SK-N-SH (cell line): ENCODE measurements at regions not wholly inside any gene's neighbourhood (a gene's known extent, or its start where the extent isn't known, plus 50 kb on each side); places are given as distances from the start of the nearest gene placed in this dataset.

Experiments
- CTCF ChIA-PET: fragments of 300-600, 350-600 bp; formaldehyde crosslinking; extraction: SDS; loops from one replicate; lab custom pipeline; 2021; lab: Yijun Ruan, JAX
- POLR2A ChIA-PET: fragments of 350-600 bp; sonication (Branson Sonifier 250); formaldehyde crosslinking; extraction: SDS; loops from one replicate; lab custom pipeline; 2020; ENCODE audit warnings: antibody characterized with exemption, inconsistent platforms; lab: Yijun Ruan, JAX
- DNase-seq: peaks from one replicate; pipeline ENCODE4 v3.0.0; 2012
- H2AFZ ChIP-seq: fragments of 200-600 bp; sonication (generic); 2 replicates; pipeline ENCODE4 v1.8.1; 2016; ENCODE audit warnings: antibody characterized with exemption, mild to moderate bottlenecking, low read depth
- H3F3A ChIP-seq: fragments of 200-600 bp; sonication (generic); replicated peaks from 2 replicates; pipeline ENCODE3; 2016; ENCODE audit warnings: antibody characterized with exemption, mild to moderate bottlenecking; ENCODE audit not compliant: insufficient read depth
- H3K27ac ChIP-seq, 2 experiments: fragments of 200-500 bp in 1 of 2; fragments of 200-600 bp in 1 of 2; sonication (Bioruptor generic) in 1 of 2; sonication (generic), shearing (Covaris generic) in 1 of 2; 2 replicates each; pipeline versions ENCODE4 v1.5.1 to v1.6.1; 2014 to 2016; ENCODE audit warnings: low read depth in 2 of 2, inconsistent platforms in 1 of 2, low read length in 1 of 2, mild to moderate bottlenecking in 1 of 2, mixed read lengths in 1 of 2
- H3K27me3 ChIP-seq: fragments of 200-600 bp; sonication (generic), shearing (Covaris generic); 2 replicates; pipeline ENCODE4 v1.6.1; 2016; ENCODE audit warnings: mixed run types; ENCODE audit not compliant: insufficient read depth
- H3K36me3 ChIP-seq, 2 experiments: fragments of 200-500 bp in 1 of 2; fragments of 200-600 bp in 1 of 2; sonication (Bioruptor generic) in 1 of 2; sonication (generic) in 1 of 2; replicated peaks in 1 of 2; 2 replicates each; pipeline versions ENCODE3 to v1.5.1; 2014 to 2016; ENCODE audit warnings: low read length in 1 of 2, mild to moderate bottlenecking in 1 of 2; ENCODE audit not compliant: insufficient read depth in 2 of 2, control insufficient read depth in 1 of 2
- H3K4me1 ChIP-seq, 2 experiments: fragments of 200-500 bp in 1 of 2; fragments of 200-600 bp in 1 of 2; sonication (Bioruptor generic) in 1 of 2; sonication (generic), shearing (Covaris generic) in 1 of 2; 2 replicates each; pipeline versions ENCODE4 v1.5.1 to v1.6.1; 2014 to 2016; ENCODE audit warnings: low read depth in 1 of 2, low read length in 1 of 2, mixed run types in 1 of 2; ENCODE audit not compliant: insufficient read depth in 2 of 2, control insufficient read depth in 1 of 2
- H3K4me2 ChIP-seq: fragments of 200-600 bp; sonication (generic), shearing (Covaris generic); 2 replicates; pipeline ENCODE4 v1.6.1; 2017; ENCODE audit warnings: mixed run types
- H3K4me3 ChIP-seq, 2 experiments: fragments of 200-500 bp in 1 of 2; fragments of 200-600 bp in 1 of 2; sonication (Bioruptor generic) in 1 of 2; sonication (generic), shearing (Covaris generic) in 1 of 2; 2 replicates each; pipeline versions ENCODE4 v1.5.1 to v1.8.1; 2014 to 2016; ENCODE audit warnings: low read depth in 2 of 2, inconsistent platforms in 1 of 2, low read length in 1 of 2, mild to moderate bottlenecking in 1 of 2, mixed read lengths in 1 of 2, moderate library complexity in 1 of 2
- H3K79me2 ChIP-seq: fragments of 200-600 bp; sonication (generic); 2 replicates; pipeline ENCODE4 v1.8.1; 2017; ENCODE audit warnings: mild to moderate bottlenecking; ENCODE audit not compliant: insufficient read depth
- H3K9ac ChIP-seq: fragments of 200-600 bp; sonication (generic); 2 replicates; pipeline ENCODE4 v1.6.1; 2017; ENCODE audit warnings: mixed run types
- H3K9me2 ChIP-seq: fragments of 200-600 bp; sonication (generic); 2 replicates; pipeline ENCODE4 v1.6.1; 2017; ENCODE audit warnings: mixed run types
- H3K9me3 ChIP-seq: fragments of 200-600 bp; sonication (generic); 2 replicates; pipeline ENCODE4 v1.6.1; 2017; ENCODE audit warnings: mixed run types, mild to moderate bottlenecking, moderate library complexity
- H4K20me1 ChIP-seq: fragments of 200-600 bp; sonication (generic); 2 replicates; pipeline ENCODE4 v1.6.1; 2017; ENCODE audit warnings: mild to moderate bottlenecking, mixed run types; ENCODE audit not compliant: insufficient read depth
- ELF1 ChIP-seq: IDR thresholded peaks from 2 replicates; pipeline ENCODE4 v1.4.0; 2012
- EZH2phosphoT487 ChIP-seq: fragments of 200-600 bp; sonication (generic); IDR thresholded peaks from 2 replicates; pipeline ENCODE4 v1.6.1; 2017; ENCODE audit warnings: low read depth, mixed run types, mild to moderate bottlenecking, antibody characterized with exemption, moderate library complexity, borderline replicate concordance
- FOSL2 ChIP-seq: IDR thresholded peaks from 2 replicates; pipeline ENCODE4 v1.4.0; 2012; ENCODE audit warnings: low read depth, mild to moderate bottlenecking, moderate library complexity, borderline replicate concordance
- FOXM1 ChIP-seq: IDR thresholded peaks from 2 replicates; pipeline ENCODE4 v1.4.0; 2012; ENCODE audit warnings: low read depth, mild to moderate bottlenecking
- GABPA ChIP-seq: IDR thresholded peaks from 2 replicates; pipeline ENCODE4 v1.4.0; 2012; ENCODE audit warnings: low read depth, mild to moderate bottlenecking
- GATA2 ChIP-seq: sonication (generic); formaldehyde crosslinking; IDR thresholded peaks from 2 replicates; pipeline ENCODE4 v1.5.0; 2020; ENCODE audit warnings: mild to moderate bottlenecking, missing genetic modification reagents
- NFIC ChIP-seq: IDR thresholded peaks from 2 replicates; pipeline ENCODE4 v1.4.0; 2012; ENCODE audit warnings: borderline replicate concordance
- RAD21 ChIP-seq: IDR thresholded peaks from 2 replicates; pipeline ENCODE4 v1.6.1; 2012; ENCODE audit warnings: mild to moderate bottlenecking, low read length
- REST ChIP-seq: IDR thresholded peaks from 2 replicates; pipeline ENCODE4 v1.6.1; 2012; ENCODE audit warnings: mild to moderate bottlenecking, low read depth, low read length, moderate library complexity
- TCF12 ChIP-seq: IDR thresholded peaks from 2 replicates; pipeline ENCODE4 v1.4.0; 2012
- WGBS: methylation state at CpG from one replicate; pipeline ENCODE4 v1.1.6; 2017; ENCODE audit warnings: low lambda C conversion rate; 5-methylcytosine and 5-hydroxymethylcytosine counted together
- TF ChIP-seq, protein P1 (sequence below): IDR thresholded peaks from 2 replicates; pipeline ENCODE4; 2012
- TF ChIP-seq, protein P2 (sequence below): fragments of 150-350 bp; IDR thresholded peaks from 2 replicates; pipeline ENCODE4 v1.6.1; 2016; ENCODE audit warnings: mild to moderate bottlenecking, low read depth, low read length

- TF ChIP-seq RAD21 (no peak), GABPA (no peak)
Measured at GRCh38 chr4:178738026-178738425, 1295.8 kb upstream of the AGA start (continued).

DNA sequence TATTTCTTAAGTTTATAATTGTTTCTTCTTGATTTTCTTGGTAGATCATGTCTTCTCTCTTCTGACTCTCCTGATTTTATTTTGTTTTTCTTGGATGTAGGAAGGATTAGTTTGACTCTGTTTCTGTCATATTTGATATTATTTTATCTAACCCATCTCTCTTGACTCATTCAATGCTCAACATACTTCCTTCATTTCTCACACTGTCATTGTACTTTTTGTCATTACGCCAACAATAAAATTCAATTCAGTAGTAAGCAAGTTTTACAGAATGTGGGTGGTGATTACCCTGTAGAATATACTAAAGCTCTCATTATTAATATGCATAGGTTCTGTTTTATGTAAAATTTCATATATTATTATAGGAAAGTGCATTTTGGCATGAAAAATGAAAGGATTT is 1303.0 kb upstream of the AGA start:
- peaks cover 13% of the 10 kb centered on the region for H3F3A ChIP-seq
- H2AFZ ChIP-seq = no peak overlapping the region
- no peaks in the 10 kb centered on the region for H3K9me3 ChIP-seq

More for the DNA sequence above, 1303.0 kb upstream of the AGA start:
- POLR2A ChIA-PET = no interaction called here
- 5% methylated on average over 1 of the region's 1 CpG for WGBS
- no peak overlapping the region for H3K4me3 ChIP-seq
- 0 out of 2 replicates have a peak, but pooled peaks cover 3% of the 10 kb centered on the region for H3K9me2 ChIP-seq
- no peak overlapping the region for H3K9ac ChIP-seq
- DNase-seq = no peak
- H3K36me3 ChIP-seq = no peaks in the 10 kb centered on the region
- CTCF ChIA-PET = no interaction called here
- H3K27me3 ChIP-seq = 0 out of 2 replicates have a peak, but pooled peaks cover 8% of the 10 kb centered on the region
- H4K20me1 ChIP-seq = no peaks in the 10 kb centered on the region
- TF ChIP-seq, protein P1, sequence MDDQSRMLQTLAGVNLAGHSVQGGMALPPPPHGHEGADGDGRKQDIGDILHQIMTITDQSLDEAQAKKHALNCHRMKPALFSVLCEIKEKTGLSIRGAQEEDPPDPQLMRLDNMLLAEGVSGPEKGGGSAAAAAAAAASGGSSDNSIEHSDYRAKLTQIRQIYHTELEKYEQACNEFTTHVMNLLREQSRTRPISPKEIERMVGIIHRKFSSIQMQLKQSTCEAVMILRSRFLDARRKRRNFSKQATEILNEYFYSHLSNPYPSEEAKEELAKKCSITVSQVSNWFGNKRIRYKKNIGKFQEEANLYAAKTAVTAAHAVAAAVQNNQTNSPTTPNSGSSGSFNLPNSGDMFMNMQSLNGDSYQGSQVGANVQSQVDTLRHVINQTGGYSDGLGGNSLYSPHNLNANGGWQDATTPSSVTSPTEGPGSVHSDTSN = no peak; the same call in 1 of the 2 replicates
- no peak for TF ChIP-seq ELF1
- TF ChIP-seq TCF12 = no peak
- TF ChIP-seq RAD21 = no peak
- TF ChIP-seq NFIC = no peak
- no peak for TF ChIP-seq FOSL2
- TF ChIP-seq, protein P2, sequence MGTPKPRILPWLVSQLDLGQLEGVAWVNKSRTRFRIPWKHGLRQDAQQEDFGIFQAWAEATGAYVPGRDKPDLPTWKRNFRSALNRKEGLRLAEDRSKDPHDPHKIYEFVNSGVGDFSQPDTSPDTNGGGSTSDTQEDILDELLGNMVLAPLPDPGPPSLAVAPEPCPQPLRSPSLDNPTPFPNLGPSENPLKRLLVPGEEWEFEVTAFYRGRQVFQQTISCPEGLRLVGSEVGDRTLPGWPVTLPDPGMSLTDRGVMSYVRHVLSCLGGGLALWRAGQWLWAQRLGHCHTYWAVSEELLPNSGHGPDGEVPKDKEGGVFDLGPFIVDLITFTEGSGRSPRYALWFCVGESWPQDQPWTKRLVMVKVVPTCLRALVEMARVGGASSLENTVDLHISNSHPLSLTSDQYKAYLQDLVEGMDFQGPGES = no peak
- no peak for TF ChIP-seq REST
- TF ChIP-seq GATA2 (CRISPR knock-in tag) = no peak
- no peak for TF ChIP-seq EZH2phosphoT487
- TF ChIP-seq FOXM1 = no peak
- no peaks in the 10 kb centered on the region for H3K4me1 ChIP-seq
- no peak overlapping the region for H3K27ac ChIP-seq
- no peaks in the 10 kb centered on the region for H3K79me2 ChIP-seq
- H3K4me2 ChIP-seq = no peak overlapping the region; the same call in 1 of the 2 replicates
